ENCODE measurements at regions not wholly inside any gene's neighbourhood (a gene's known extent, or its start where the extent isn't known, plus 50 kb on each side); places are given as distances from the start of the nearest gene placed in this dataset.
"Not testable (repeated sequence)": the region's sequence is repeated elsewhere in the genome, so short reads cannot be mapped to it uniquely, and the experiment has no call there.

DNA sequence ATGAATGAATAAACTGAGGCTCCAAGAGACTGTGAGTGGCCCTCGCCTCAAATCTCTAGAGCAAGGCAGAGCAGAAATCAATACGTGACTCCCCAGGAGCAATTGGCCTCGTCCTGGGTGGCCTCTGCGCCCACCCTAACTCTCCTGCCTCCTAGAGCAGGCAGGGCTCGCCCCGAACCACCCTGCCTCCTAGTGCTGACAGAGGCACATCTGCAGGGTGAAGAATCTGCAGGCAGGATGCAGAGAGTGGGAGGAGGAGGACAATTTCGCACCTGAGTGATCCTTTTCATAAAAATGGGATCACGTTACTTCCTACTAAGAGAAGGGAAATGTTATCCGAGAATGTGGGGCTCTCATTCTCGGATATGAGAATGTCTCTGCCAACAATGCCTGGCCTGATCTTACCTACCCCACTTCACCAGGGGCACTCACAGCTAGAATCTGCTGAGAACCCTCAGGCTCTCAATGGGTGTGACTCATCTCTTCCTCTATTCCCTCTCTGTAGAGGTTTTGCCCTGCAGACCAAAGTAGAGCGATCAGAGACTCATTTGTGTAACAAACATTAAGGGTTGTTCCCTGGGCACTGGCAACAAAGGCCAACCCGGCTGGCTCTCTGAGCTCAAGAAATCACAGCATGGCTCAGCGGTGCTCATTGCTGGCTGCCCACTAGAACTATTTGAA, 61.7 kb upstream of the BCL2L14 start:
- H3K36me3 Mint-ChIP-seq = no peaks in the 10 kb centered on the region
- Histone ChIP-seq H3K36me3 (replicated peaks in 1 of 2; ENCODE audit: control insufficient read depth in 1 of 2, insufficient read depth in 2 of 2, low read length in 2 of 2) (no peaks in the 10 kb centered on the region), H3K79me2 (ENCODE audit: insufficient read depth, low read length) (no peaks in the 10 kb centered on the region), H3K4me2 (replicated peaks; ENCODE audit: extremely low read depth, low read length, poor library complexity, severe bottlenecking) (no peak overlapping the region), H3K27ac (ENCODE audit: low read depth in 1 of 2, low read length in 2 of 2) (peak overlapping the region; percentile 81 to 97), H3K9me3 (replicated peaks in 1 of 2; ENCODE audit: control insufficient read depth in 1 of 2, insufficient read depth in 1 of 2, low read length in 2 of 2) (no peaks in the 10 kb centered on the region), H4K20me1 (ENCODE audit: insufficient read depth, low read length) (no peaks in the 10 kb centered on the region), H3K27me3 (ENCODE audit: control insufficient read depth in 2 of 2, insufficient read depth in 2 of 2, low read length in 2 of 2) (no peaks in the 10 kb centered on the region), H3K4me1 (ENCODE audit: control insufficient read depth in 1 of 2, insufficient read depth in 2 of 2, low read length in 2 of 2) (peaks cover 47 to 50% of the 10 kb centered on the region in 2 donors), H2AFZ (ENCODE audit: insufficient read depth, low read depth, low read length, poor library complexity, severe bottlenecking) (no peak overlapping the region), H3K9ac (ENCODE audit: insufficient read depth, low read length, poor library complexity, severe bottlenecking) (peak overlapping the region; percentile 72), H3K4me3 (replicated peaks in 1 of 3; ENCODE audit: low read depth in 2 of 3, low read length in 3 of 3) (no peak overlapping the region)
- peaks cover 60% of the 10 kb centered on the region for H3K4me1 Mint-ChIP-seq
- intact Hi-C loops (cut with micrococcal nuclease) = no loop called here
- TF ChIP-seq CTCF (IDR thresholded peaks at IDR 0.05) = no peak
- WGBS (ENCODE audit: insufficient coverage) = 48% methylated on average over 4 of the region's 13 CpGs
- H3K27ac Mint-ChIP-seq = peak overlapping the region; percentile 96 to 98 (median 97)
- H3K27me3 Mint-ChIP-seq (ENCODE audit: low read depth in 3 of 3) = peaks cover 0 to 3% (median 0%) of the 10 kb centered on the region in 3 donors
- H3K4me3 Mint-ChIP-seq = peak overlapping the region; percentile 70 to 78
- peak; percentile 78 to 88 (median 86) for DNase-seq
- peaks cover 0 to 4% (median 0%) of the 10 kb centered on the region in 7 donors for H3K9me3 Mint-ChIP-seq

GRCh38 chr12:12009749-12010276, 60.9 kb upstream of the BCL2L14 start:
- H3K27me3 ChIP-seq (ENCODE audit: control insufficient read depth in 2 of 2, insufficient read depth in 2 of 2, low read length in 2 of 2); H4K20me1 ChIP-seq (ENCODE audit: insufficient read depth, low read length); H3K9me3 ChIP-seq (replicated peaks in 1 of 2; ENCODE audit: control insufficient read depth in 1 of 2, insufficient read depth in 1 of 2, low read length in 2 of 2); DNase-seq; H3K9me3 Mint-ChIP-seq; H3K27me3 Mint-ChIP-seq (ENCODE audit: low read depth in 3 of 3); H3K36me3 Mint-ChIP-seq; H3K79me2 ChIP-seq (ENCODE audit: insufficient read depth, low read length); H3K36me3 ChIP-seq (replicated peaks in 1 of 2; ENCODE audit: control insufficient read depth in 1 of 2, insufficient read depth in 2 of 2, low read length in 2 of 2): not testable (repeated sequence)
- peaks cover 47 to 50% of the 10 kb centered on the region in 2 donors for H3K4me1 ChIP-seq (ENCODE audit: control insufficient read depth in 1 of 2, insufficient read depth in 2 of 2, low read length in 2 of 2)
- Mint-ChIP-seq H3K4me1 (peaks cover 60% of the 10 kb centered on the region), H3K4me3 (peak overlapping the region; percentile 70 to 78), H3K27ac (peak overlapping the region; percentile 96 to 98 (median 97))
- H3K9ac ChIP-seq (ENCODE audit: insufficient read depth, low read length, poor library complexity, severe bottlenecking) = peak overlapping the region; percentile 72
- peak overlapping the region; percentile 80 for H3K4me2 ChIP-seq (replicated peaks; ENCODE audit: extremely low read depth, low read length, poor library complexity, severe bottlenecking)
- peak overlapping the region; percentile 81 to 97 for H3K27ac ChIP-seq (ENCODE audit: low read depth in 1 of 2, low read length in 2 of 2)
- intact Hi-C loops (cut with micrococcal nuclease) = loop anchor here (10.0 kb wide), 3 partner anchors 125 to 175 kb away; no protein-coding TSS in a partner anchor
- 6% methylated on average over 4 of the region's 6 CpGs for WGBS (ENCODE audit: insufficient coverage)
- H2AFZ ChIP-seq (ENCODE audit: insufficient read depth, low read depth, low read length, poor library complexity, severe bottlenecking) = peak overlapping the region; percentile 65
- H3K4me3 ChIP-seq (replicated peaks in 1 of 3; ENCODE audit: low read depth in 2 of 3, low read length in 3 of 3) = peak overlapping the region; percentile 37 to 69 (median 42)
